NCI-H2196 (cell line): ENCODE measurements at regions not wholly inside any gene's neighbourhood (a gene's known extent, or its start where the extent isn't known, plus 50 kb on each side); places are given as distances from the start of the nearest gene placed in this dataset.
A peak's percentile ranks its signal among the peaks of the same experiment; 100 is the strongest.

Experiments
- DNase-seq: peaks from one replicate; lab custom pipeline; 2025; ENCODE audit not compliant: unreplicated experiment; lab: John Stamatoyannopoulos, UW

DNA sequence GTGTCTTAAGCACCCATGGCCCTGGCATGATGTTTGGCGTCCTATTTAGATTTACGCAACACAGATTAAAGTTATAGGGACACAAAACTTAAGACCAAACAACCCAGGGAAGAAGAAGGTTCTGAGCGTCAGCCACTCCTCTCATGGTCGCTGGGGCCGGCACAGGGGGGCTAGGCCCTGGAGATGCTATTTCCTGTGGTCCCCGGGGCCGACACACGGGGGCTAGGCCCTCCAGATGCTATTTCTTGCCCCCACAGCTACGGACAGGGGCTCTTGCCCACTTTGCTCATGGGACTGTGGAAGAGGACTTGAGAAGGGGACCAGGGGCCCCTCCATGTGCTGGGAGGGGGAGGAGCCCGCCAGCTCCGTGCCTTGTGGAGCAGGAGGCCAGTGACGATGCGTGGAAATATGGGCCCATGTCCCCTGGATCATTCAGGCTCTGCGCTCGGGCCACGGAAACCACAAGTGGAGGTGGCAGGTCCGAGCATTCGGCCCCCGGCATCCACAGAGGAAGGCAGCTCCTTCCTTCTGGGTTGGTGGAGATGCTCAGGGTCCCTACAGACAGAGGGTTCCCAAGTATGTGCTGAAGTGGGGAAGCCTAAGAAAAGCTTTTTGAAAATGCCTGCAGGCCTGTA lies 711.1 kb downstream of the BRD1 start:
- no peak for DNase-seq

DNA sequence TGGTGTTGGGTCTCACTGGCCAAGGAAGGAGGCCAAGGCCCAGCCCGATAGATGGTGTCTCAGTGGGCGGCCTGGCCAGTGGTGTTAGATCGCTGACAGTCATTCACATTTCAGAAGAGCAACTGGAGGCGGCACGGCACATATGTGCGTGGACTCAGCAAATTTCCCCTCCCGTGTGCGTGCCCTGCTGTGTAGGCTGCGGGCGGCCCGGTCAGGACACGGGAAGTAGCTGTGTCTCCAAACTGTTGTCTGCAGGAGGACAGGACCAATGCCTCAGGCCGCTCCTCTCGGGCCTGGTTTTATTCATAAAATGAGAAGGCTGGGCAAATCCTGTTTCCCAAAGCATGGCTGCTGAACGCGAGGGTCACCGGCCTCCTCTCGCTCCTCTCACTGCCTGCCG lies 711.7 kb downstream of the BRD1 start:
- DNase-seq: no peak

DNA sequence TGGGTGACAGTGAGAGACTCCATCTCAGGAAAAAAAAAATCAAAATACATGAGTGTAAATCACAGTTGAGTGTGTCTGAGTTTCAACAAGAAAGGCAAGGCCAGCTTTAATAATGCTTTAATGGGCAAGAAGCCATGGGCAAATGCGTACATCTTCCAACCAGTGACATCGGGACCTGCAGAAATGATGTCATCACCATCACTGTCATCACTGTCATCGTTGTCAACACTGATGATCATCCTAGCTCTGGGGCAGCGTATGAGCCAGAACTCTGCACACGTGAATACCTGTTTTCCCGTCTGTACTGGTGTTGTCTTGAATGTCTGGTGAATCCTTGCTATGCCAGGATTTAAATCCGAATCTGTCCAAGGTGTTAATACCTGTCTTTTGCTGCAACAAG lies 712.5 kb downstream of the BRD1 start:
- no peak for DNase-seq

DNA sequence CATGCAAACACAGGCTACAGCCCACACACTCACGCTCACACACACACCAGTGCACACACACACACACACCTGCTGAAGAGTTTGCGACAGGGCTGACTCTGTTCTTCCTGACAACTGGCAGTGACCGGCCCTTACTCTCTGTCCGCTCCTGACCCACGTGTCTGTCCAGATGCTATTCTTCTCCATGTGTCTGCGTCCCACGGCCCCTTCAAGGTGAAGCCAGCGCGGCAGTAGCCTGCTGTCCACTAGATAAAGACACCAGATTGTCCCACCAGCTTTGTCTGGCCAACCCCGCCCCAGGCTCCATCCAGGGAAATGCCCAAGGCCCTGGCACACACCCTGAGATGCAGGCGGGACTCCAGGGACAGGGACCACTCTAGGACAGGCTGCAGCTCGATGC lies 713.9 kb downstream of the BRD1 start:
- no peak for DNase-seq

DNA sequence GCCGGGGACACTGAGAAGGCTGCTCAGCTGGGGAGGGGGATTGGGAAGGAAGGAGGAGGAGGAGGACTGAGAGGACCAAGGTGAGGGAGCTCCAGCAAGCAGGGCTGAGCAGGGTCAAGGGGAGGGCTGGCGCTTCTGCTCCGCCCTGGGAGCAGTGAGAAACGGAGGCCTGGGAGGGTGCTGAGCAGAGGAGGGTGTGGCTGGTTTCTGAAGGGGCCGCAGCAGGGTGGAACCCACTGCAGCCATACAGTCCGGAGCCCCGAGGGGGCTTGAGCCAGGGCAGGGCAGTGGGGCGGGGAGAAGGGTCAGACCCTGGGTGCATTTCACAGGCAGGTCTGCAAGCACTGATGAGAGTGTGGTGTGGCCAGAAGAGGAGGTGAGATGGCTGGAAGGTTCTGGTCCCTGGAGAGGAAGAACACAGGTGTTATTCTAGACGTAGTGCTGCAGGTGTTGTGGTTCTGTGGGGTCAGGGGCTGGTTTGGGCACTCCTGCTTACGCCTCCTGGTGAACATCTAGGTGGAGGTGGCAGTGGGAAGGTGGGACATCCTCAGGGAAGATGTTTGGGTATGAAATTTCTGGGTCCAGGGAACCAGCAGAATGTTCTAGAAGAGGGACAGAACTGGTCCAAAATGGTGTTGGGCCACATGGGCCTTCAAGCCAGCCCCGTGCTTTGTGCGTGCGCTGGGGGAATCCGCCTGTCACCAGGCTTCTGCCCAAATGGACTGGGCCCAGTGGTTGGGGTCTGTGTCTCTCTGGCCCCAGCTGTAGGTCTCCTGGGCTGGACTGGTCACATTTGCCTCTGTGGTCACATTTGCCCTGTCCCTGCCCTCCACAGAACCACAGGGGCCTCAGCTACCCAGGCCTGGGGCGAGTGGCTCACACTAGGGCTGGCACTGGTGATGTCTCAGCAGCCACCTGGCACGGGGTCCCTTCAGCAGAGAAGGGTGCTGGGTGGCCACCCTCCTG lies 714.7 kb downstream of the BRD1 start:
- DNase-seq: no peak

DNA sequence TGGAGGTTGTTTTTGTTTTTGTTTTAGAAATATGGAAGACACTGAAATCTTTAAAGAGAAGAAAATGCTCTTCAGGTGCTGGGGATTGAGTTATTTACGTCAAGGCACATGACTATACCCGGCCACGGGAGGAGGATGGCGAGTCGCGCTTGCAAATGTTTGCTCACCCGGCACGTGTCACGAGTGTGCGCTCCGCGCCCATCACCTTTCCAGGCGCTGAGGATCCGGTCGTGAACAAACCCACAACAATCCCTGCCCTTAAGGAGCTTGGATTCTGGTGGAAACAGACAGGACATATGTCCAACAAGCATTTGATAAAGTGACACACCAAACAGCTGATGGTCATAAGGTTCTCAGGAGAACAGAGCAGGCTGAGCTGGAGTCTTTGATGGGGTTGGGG lies 715.5 kb downstream of the BRD1 start:
- no peak for DNase-seq

DNA sequence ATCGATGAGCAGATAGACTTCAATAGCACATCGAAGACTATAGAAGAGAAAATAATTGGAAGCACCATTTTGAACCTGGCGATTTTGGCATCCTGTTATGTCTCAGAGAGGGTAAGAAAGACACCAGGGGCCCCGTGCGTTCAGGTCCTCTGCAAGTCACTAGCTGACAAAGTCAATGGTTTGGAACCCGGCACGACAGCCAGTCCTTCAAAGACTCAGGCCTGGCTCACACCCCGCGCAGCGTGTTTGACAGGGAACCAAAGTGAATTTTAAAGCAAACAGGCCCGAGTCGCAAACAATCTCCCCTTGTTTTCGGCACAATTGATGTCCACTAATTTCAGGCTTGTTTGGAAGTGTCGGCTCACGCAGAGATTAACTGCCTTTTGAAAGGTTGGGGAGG lies 716.6 kb downstream of the BRD1 start:
- DNase-seq: no peak

DNA sequence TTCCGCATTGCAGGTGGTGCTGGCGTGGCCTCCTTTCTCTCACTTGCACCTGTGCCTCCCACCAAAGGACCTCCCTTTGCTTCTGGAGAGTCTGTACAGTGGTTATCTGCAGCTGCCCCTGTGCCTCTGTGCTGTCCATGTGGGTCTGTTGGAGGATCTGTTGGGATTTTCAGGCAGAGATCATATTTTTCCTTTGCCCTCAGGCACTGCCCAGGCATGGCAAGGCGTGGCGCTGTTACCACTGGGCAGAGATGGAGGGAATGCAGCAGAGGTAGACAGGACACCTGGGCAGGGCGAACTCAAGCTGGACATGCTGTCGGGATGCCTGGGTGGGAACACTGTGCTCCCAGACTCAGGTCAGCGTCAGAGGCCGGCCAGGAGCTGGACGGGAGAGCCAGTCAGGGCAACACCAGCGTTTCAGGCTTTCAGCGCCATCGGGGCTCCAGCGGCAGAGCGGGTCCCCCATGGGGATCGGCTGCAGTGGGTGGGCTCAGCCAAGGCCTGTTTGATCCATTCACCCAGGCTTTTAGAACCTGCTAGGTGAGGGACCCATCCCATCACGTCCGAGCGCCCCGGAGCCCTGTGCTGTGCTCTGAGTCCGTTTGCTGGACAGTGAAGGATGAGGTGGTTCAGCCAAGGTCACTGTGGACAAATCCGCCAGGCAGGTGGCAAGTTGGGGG lies 718.9 kb downstream of the BRD1 start:
- no peak for DNase-seq

DNA sequence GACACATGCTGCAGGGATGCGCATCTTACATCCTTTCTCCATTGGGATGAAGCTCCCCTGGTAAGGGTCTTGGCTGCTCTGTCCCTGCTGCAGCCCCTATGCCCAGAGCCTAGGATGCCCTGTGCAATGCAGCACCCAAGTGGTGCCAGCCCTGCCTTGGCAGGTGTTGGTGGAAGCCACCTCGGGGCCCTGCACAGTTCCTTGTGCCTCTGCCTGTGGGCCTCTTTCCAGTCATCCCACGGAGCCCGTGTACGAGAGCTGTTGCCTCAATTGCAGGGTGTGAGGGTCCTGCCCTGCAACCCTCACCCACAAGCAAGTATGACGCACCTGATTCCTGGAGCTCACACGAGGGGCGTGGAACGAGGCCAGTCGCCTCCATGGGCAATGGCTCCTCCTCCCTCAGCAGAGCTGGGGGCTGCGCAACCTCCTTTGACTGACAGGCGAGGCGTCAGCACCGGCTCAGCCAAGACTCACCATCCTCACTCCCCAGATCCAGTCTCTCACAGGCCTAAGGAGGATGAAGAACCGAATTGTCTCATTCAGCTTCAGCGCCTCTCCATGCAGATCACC lies 719.6 kb downstream of the BRD1 start:
- DNase-seq: no peak

DNA sequence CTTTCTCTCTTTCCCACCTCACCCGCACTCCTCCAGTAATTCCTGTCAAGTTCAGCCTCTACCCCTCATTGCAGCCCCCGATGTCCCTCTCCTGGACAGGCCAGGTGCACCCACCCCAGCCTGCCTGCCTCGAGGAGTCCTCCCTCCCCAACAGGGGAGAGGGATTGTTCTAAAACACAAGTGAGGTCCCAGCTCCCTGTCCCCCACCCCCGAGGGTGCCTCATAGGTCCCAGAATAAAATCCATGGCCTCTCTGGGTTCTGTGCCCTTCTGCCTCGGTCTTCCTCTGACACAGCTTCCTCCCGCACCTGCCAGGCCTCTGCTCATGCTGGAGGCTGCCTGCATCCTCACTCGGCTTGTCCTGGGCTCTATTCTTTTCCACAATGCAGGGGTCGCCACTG lies 720.1 kb downstream of the BRD1 start:
- DNase-seq: no peak

DNA sequence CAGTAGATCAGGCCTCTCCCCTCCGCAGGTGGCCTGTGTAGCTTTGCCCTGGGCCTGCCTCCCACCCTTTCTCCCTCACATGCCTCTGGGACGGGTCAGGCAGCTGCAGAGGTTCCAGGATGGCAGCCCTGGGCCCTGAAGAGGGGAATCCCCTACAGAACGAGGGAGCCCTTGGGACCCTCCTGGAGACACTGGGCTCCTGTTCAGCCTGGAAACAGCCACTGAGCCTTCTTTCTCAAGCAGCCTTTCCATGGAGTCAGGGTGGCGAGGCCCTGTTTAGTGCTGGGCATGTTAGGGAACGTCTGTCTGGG lies 720.9 kb downstream of the BRD1 start:
- no peak for DNase-seq

DNA sequence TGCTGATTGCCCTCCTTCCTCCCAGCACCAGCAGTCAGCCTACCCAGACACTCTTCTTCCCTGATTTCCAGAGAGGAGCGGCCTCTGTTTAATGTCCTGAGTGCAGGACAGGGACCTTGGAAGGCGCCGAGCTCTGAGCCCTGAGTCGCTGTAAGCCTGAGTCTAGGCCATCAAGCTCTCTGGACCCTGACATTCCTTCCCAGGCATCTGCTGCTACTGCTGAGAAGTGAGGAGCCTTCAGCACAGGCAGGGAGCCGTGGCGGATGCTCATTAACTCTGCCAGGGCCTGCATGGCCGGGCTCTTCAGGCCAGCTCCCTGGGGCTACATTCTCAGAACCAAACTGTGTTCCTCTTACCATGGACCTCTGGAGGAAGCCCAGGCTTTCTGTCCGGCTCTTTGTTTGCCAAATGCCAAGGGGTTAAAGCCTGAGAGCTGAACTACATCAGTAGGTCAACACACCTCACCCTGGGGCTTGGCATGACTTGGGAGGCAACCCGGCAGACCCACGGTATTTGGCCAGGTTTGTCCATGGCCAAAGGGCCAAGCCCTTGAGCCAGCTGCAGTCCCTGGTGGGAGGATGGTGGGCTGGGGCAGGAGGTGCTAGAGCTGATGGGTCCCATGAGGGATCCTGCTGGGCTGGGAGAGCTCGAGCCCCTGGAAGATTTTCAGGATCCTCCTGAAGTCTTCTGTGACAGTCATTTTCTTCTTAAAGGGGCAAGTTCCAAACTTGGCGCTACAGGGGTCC lies 721.4 kb downstream of the BRD1 start:
- DNase-seq: no peak

DNA sequence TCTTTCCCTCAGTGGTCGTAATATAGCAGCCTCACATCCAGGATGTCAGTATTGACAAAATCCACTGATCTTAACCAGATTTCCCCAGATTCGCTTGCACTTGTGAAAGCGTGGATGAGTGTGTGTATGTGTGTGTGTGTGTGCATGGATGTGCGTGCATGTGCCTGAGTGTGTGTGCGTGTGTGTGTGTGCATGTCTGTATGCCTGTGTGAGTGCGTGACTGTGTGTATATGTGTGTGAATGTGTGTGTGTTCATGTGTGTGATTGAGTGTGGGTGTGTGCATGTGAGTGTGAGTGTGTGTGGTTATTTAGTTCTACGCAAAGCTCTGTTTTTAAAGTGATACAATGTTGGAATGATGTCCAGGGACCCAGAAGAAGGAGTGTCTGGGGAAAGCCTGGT lies 723.2 kb downstream of the BRD1 start:
- no peak for DNase-seq

DNA sequence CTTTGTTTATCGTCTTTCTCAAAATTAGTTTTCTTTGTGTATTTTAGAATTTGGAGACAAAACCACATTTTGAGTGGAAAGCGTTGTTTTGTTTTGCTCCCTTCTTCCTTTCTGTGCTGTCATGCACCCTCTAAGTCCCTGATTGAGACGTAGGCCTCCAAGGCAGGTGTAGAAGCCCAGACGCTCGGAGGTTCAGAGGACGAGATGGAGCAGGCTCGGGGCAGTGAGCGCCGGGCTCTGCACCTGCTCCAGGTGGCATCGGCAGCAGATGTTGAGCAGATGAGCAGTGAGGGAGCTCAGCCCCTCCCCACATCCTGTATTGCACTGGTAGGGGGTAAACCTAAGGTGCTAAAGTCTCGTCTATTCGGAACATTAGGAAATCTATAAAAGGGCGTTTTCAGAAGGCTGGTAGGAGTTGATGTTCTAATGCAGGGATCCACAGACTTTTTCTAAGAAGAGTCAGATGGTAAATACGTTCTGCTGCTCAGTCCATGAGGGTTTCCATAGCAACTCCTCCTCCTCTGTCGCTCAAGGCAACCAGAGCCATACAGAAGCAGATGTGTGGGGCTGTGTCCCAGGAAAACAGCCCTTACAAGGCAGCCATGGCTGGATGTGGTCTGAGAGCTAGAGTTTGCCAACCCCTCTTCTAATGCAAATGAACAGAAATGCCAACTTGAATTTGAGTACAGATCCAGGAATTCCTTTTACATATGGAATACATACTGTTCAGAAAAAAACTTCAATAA lies 724.2 kb downstream of the BRD1 start:
- DNase-seq: peak; percentile 29

DNA sequence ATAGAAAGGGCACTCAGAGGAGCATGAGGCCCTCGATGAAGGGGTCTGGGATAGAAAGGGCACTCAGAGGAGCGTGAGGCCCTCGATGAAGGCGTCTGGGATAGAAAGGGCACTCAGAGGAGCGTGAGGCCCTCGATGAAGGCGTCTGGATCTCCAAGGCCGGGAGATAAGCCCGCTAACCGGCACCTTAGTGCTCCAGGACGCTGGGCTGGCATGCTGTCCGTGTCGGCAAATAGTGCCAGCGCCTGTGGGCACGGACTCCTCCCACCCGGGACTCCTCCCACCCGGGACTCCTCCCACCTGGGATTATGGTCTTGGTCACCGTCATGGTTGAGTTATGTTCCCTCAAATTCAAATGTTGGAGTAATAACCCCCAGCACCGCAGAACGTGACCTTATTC lies 725.3 kb downstream of the BRD1 start:
- no peak for DNase-seq

DNA sequence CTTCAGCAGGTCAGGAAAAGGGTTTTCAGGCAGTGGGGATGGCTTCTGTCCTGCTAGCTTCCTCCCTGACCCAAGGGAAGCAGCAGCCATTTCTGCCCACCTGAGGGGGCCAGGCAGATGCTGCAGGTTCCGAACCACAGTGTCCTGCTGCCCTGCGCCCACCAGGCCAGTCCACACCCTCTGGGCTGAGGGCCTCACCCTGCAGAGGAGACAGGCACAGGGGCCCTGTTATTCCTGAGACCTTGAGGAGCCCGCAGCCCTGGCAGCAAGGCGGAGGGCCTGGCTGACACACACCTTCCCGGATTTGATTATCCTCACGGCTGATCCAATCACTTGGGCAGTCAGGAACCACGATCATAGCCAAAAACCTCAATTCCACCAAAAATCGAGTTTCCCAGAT lies 725.8 kb downstream of the BRD1 start:
- DNase-seq: no peak

DNA sequence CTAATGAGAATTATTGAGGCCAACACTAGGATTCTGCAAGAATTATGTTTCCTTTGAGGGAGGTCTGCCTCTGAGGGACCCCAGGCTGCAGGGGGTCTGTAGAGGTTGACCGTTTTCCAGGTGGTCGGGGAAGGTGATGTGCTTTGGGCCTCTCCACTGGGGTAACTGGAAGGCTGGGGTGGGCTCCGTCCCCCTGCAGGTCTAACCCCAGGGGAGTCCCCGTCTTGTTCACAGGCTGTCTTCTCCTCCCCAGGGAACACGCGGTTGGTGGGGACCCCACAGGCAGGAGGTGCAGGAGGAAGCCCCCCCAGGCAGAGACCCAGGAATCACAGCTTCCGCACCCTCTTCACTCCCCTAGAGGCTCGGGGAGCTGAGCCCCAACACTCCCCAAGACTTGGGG lies 726.4 kb downstream of the BRD1 start:
- DNase-seq: no peak

DNA sequence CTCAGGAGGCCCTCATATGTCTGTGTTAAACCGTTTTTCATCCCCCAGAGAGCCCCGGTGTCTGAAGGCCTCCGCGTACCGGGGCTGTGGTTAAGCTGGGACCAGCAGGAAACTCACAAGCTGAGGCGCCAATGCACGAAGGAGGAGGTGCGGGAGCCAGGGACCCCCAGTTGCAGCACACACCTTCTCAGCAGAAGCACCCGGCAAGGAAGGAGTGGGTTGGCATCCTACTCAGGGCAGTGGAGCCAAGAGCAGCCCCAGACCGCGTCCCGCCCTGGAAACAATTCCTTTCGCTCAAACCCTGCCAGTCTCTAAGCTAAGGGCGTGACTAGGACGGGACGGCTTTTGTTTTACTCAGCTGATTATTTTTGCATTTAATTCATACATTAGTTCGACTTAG lies 726.9 kb downstream of the BRD1 start:
- DNase-seq: no peak

DNA sequence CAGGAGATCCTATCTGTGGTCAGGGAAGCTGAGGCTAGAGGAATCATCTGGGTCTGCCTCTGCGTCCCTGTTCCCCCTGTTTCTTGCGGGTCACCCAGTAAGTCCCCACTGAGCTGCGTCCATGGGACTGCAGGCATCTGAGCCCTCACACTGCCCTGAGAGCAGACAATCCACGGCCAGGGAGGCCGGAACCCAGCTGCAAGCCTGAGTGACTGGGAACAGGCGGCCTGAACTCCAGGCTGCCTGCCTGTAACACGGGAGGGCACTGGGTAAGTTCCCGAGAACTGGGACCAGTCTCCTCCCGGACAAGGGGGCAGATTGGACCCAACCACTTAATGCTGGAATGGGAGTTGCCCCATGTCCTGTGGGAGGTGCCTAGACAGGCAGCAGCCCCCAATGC lies 727.4 kb downstream of the BRD1 start:
- no peak for DNase-seq

DNA sequence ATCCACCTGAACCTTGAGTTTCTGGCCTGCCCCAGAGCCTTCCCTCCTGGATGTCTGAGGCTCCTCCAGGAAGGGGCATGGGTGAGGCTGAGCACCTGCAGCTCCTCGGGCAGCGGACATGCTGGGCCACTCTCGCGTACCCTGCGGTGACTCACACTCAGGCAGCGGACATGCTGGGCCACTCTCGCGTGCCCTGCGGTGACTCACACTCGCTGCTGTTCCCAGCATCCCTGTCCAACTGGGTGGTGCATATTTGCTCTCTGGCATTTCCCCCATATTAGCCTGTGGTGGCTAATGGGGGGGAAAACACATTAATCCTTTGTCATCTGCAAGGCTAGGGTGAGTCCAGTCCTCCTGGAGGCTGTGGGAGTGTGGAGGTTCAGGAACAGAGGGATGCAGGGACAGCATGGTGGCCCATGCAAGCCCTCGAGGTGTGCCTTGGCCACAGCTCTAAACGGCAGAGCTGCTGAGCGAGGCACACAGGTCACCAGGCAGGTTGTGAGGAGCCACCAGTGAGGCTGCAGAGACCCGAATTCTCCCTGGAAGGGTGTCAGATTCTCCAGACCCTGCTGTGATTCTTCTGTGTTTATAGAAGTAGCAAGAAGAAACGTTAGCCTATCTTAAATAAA lies 728.1 kb downstream of the BRD1 start:
- DNase-seq: no peak
